Suprapubic skin (tissue), 4 donors: ENCODE measurements at regions not wholly inside any gene's neighbourhood (a gene's known extent, or its start where the extent isn't known, plus 50 kb on each side); places are given as distances from the start of the nearest gene placed in this dataset.

Source experiments
- DNase-seq, 2 donors: peaks; one replicate each; pipeline ENCODE4 v3.0.0-alpha.2; 2019; ENCODE audit warnings: low spot score in 2 of 2
- H3K27ac ChIP-seq: fragments of 200-600 bp; sonication (generic); one replicate; pipeline ENCODE4 v1.5.1; 2019
- H3K27me3 ChIP-seq: fragments of 200-600 bp; sonication (generic); one replicate; pipeline ENCODE4 v1.5.1; 2019
- H3K36me3 ChIP-seq: fragments of 200-600 bp; sonication (generic); one replicate; pipeline ENCODE4 v1.5.1; 2019
- H3K4me1 ChIP-seq: fragments of 200-600 bp; sonication (generic); one replicate; pipeline ENCODE4 v1.5.1; 2019
- H3K4me3 ChIP-seq: fragments of 200-600 bp; sonication (generic); one replicate; pipeline ENCODE4 v1.5.1; 2019; ENCODE audit warnings: mild to moderate bottlenecking
- H3K9me3 ChIP-seq: fragments of 200-600 bp; sonication (generic); one replicate; pipeline ENCODE4 v1.5.1; 2019
- CTCF ChIP-seq, 2 donors: fragments of 200-600 bp in 1 of 2; fragments of 450-650 bp in 1 of 2; sonication (generic) in 1 of 2; IDR thresholded peaks; one replicate each; pipeline ENCODE4 v1.5.1; 2016 to 2019; ENCODE audit warnings: antibody characterized with exemption in 2 of 2, mild to moderate bottlenecking in 1 of 2, moderate library complexity in 1 of 2
- EP300 ChIP-seq: sonication (generic); formaldehyde crosslinking; IDR thresholded peaks from one replicate; pipeline ENCODE4 v1.6.1; 2017; ENCODE audit warnings: antibody characterized with exemption
- POLR2A ChIP-seq, 2 donors: fragments of 450-650 bp; IDR thresholded peaks; one replicate each; pipeline ENCODE4 v1.6.1; 2017; ENCODE audit warnings: antibody characterized with exemption in 2 of 2, mild to moderate bottlenecking in 2 of 2, moderate library complexity in 2 of 2
- POLR2AphosphoS5 ChIP-seq, 3 donors: sonication (generic); formaldehyde crosslinking; IDR thresholded peaks; one replicate each; pipeline ENCODE4 v1.6.1; 2017; ENCODE audit warnings: antibody characterized with exemption in 3 of 3
- WGBS: methylation state at CpG from one replicate; pipeline ENCODE4 v1.1.5; 2018; 5-methylcytosine and 5-hydroxymethylcytosine counted together

GRCh38 chr7:46625032-46625431, 704.0 kb upstream of the IGFBP3 start:
- 95% methylated on average over 2 of the region's 2 CpGs for WGBS
- TF ChIP-seq POLR2AphosphoS5 (IDR thresholded peaks at IDR 0.05) (no peak), CTCF (IDR thresholded peaks at IDR 0.05) (no peak), POLR2A (IDR thresholded peaks at IDR 0.05) (no peak)
- no peaks in the 10 kb centered on the region for H3K4me1 ChIP-seq

GRCh38 chr7:46622251-46622650, 701.2 kb upstream of the IGFBP3 start:
- H3K27ac ChIP-seq: no peak overlapping the region
- WGBS: 95% methylated on average over 2 of the region's 2 CpGs
- no peaks in the 10 kb centered on the region for H3K27me3 ChIP-seq
- H3K36me3 ChIP-seq: no peaks in the 10 kb centered on the region
- H3K9me3 ChIP-seq: no peaks in the 10 kb centered on the region
- H3K4me1 ChIP-seq: no peaks in the 10 kb centered on the region
- DNase-seq: no peak
- H3K4me3 ChIP-seq: no peak overlapping the region
- TF ChIP-seq EP300: no peak
- no peak for TF ChIP-seq POLR2AphosphoS5 (IDR thresholded peaks at IDR 0.05)
- TF ChIP-seq CTCF (IDR thresholded peaks at IDR 0.05): no peak
- TF ChIP-seq POLR2A (IDR thresholded peaks at IDR 0.05): no peak

More at GRCh38 chr7:46625032-46625431, 704.0 kb upstream of the IGFBP3 start:
- Histone ChIP-seq H3K4me3 (no peak overlapping the region), H3K27me3 (no peaks in the 10 kb centered on the region), H3K27ac (no peak overlapping the region), H3K36me3 (no peaks in the 10 kb centered on the region), H3K9me3 (no peaks in the 10 kb centered on the region)
- DNase-seq: no peak

- Histone ChIP-seq H3K36me3 (no peaks in the 10 kb centered on the region), H3K9me3 (no peaks in the 10 kb centered on the region), H3K4me3 (no peak overlapping the region), H3K4me1 (no peaks in the 10 kb centered on the region), H3K27me3 (no peaks in the 10 kb centered on the region), H3K27ac (no peak overlapping the region)
- TF ChIP-seq POLR2AphosphoS5 (IDR thresholded peaks at IDR 0.05) (no peak), CTCF (IDR thresholded peaks at IDR 0.05) (no peak), EP300 (no peak), POLR2A (IDR thresholded peaks at IDR 0.05) (no peak)
- DNase-seq: no peak
- WGBS: 78% methylated on average over 3 of the region's 3 CpGs
Observed at GRCh38 chr7:46619723-46620310, 698.7 kb upstream of the IGFBP3 start.

- Histone ChIP-seq H3K9me3 (no peaks in the 10 kb centered on the region), H3K27me3 (no peaks in the 10 kb centered on the region), H3K4me1 (no peaks in the 10 kb centered on the region), H3K36me3 (no peaks in the 10 kb centered on the region), H3K27ac (no peak overlapping the region), H3K4me3 (no peak overlapping the region)
- WGBS: 72% methylated on average over 1 of the region's 1 CpG
- DNase-seq: no peak
- no peak for TF ChIP-seq POLR2A (IDR thresholded peaks at IDR 0.05)
- no peak for TF ChIP-seq POLR2AphosphoS5 (IDR thresholded peaks at IDR 0.05)
Observed at GRCh38 chr7:46616636-46617035, 695.6 kb upstream of the IGFBP3 start.

- Histone ChIP-seq H3K4me3 (no peak overlapping the region), H3K4me1 (no peaks in the 10 kb centered on the region), H3K27me3 (no peaks in the 10 kb centered on the region), H3K9me3 (no peaks in the 10 kb centered on the region), H3K27ac (no peak overlapping the region), H3K36me3 (no peaks in the 10 kb centered on the region)
- no peak for TF ChIP-seq EP300
- no peak for TF ChIP-seq POLR2AphosphoS5 (IDR thresholded peaks at IDR 0.05)
- TF ChIP-seq CTCF (IDR thresholded peaks at IDR 0.05): no peak
- no peak for TF ChIP-seq POLR2A (IDR thresholded peaks at IDR 0.05)
- WGBS: 65% methylated on average over 1 of the region's 1 CpG
- no peak for DNase-seq
Observed at GRCh38 chr7:46613551-46613950, 692.5 kb upstream of the IGFBP3 start.

- no peaks in the 10 kb centered on the region for H3K36me3 ChIP-seq
- no peaks in the 10 kb centered on the region for H3K9me3 ChIP-seq
- no peak overlapping the region for H3K27ac ChIP-seq
- no peaks in the 10 kb centered on the region for H3K27me3 ChIP-seq
- WGBS: 77% methylated on average over 5 of the region's 5 CpGs
- H3K4me3 ChIP-seq: no peak overlapping the region
- TF ChIP-seq POLR2AphosphoS5 (IDR thresholded peaks at IDR 0.05) (no peak), EP300 (no peak), CTCF (IDR thresholded peaks at IDR 0.05) (no peak), POLR2A (IDR thresholded peaks at IDR 0.05) (no peak)
- no peak for DNase-seq
- H3K4me1 ChIP-seq: no peaks in the 10 kb centered on the region
Observed at GRCh38 chr7:46613116-46613515, 692.0 kb upstream of the IGFBP3 start.
